Upper lobe of left lung (tissue), 4 donors: ENCODE measurements at regions not wholly inside any gene's neighbourhood (a gene's known extent, or its start where the extent isn't known, plus 50 kb on each side); places are given as distances from the start of the nearest gene placed in this dataset.

Source experiments
- CTCF ChIP-seq, 6 experiments: fragments of 450-650 bp in 4 of 6; fragments of 200-600 bp in 2 of 6; sonication (generic) in 2 of 6; IDR thresholded peaks; one replicate each; pipeline ENCODE4 v1.5.1; 2016 to 2019; ENCODE audit warnings: antibody characterized with exemption in 6 of 6
- EP300 ChIP-seq, 4 donors: sonication (generic); formaldehyde crosslinking; IDR thresholded peaks; one replicate each; pipeline ENCODE4 v1.5.1; 2017; ENCODE audit warnings: antibody characterized with exemption in 4 of 4, control low read depth in 2 of 4
- POLR2A ChIP-seq, 4 donors: fragments of 450-650 bp; IDR thresholded peaks; one replicate each; pipeline ENCODE4 v1.5.1; 2016 to 2017; ENCODE audit warnings: antibody characterized with exemption in 4 of 4, mild to moderate bottlenecking in 2 of 4
- POLR2AphosphoS5 ChIP-seq, 2 donors: sonication (generic); formaldehyde crosslinking; IDR thresholded peaks; one replicate each; pipeline ENCODE4 v1.5.1; 2017; ENCODE audit warnings: antibody characterized with exemption in 2 of 2

- TF ChIP-seq POLR2A (IDR thresholded peaks at IDR 0.05) (no peak), CTCF (IDR thresholded peaks at IDR 0.05) (no peak), POLR2AphosphoS5 (IDR thresholded peaks at IDR 0.05) (no peak), EP300 (IDR thresholded peaks at IDR 0.05) (no peak)
Observed at GRCh38 chr16:85506635-85506911, 106.5 kb upstream of the GSE1 start.
